Sigmoid colon (tissue), 4 donors: ENCODE measurements at regions not wholly inside any gene's neighbourhood (a gene's known extent, or its start where the extent isn't known, plus 50 kb on each side); places are given as distances from the start of the nearest gene placed in this dataset.

ENCODE experiments used
- EP300 ChIP-seq, 4 donors: sonication (generic); formaldehyde crosslinking; IDR thresholded peaks; one replicate each; pipeline ENCODE4 v1.6.1; 2017; ENCODE audit warnings: antibody characterized with exemption in 4 of 4
- POLR2A ChIP-seq, 2 donors: fragments of 450-650 bp; IDR thresholded peaks; one replicate each; pipeline ENCODE4 v1.6.1; 2016; ENCODE audit warnings: antibody characterized with exemption in 2 of 2, mild to moderate bottlenecking in 2 of 2, moderate library complexity in 2 of 2
- POLR2AphosphoS5 ChIP-seq, 4 donors: sonication (generic); formaldehyde crosslinking; IDR thresholded peaks; one replicate each; pipeline ENCODE4 v1.6.1; 2017; ENCODE audit warnings: antibody characterized with exemption in 4 of 4
- TF ChIP-seq, protein P1 (sequence below), 4 experiments: fragments of 450-650 bp in 3 of 4; fragments of 200-600 bp in 1 of 4; IDR thresholded peaks; one replicate each; pipeline ENCODE4 v1.5.1; 2016 to 2019; ENCODE audit warnings: antibody characterized with exemption in 4 of 4, mild to moderate bottlenecking in 3 of 4, moderate library complexity in 2 of 4

DNA sequence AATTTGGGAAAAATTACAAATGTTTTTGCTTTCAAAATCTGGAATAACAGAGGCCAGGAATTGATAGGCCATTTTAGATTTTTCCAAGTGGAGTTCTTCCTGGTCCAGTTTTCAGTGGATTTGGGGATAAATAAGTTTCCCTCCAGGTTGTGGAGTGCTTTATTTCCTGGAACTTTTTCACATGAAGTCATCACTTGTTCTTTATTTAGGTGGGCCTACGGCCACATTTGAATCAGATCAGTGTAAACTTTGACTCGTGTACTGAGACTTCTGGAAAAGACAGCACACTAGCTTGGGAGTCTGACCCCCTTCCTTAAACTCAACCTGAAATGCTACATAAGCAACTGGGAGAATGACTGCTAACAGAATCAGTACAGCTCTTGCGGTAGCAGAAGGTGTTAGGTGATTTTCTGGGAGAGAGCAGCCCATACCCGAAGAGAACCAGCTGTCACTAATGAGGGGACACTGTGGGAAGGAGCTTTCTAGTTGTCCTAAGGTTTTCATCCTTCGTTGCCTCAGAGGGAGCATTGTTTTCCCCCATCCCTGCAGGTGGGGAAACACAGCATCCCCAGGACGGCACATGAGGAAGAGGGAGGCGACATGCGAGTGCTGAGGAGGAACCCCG lies 235.2 kb upstream of the FAT1 start:
- TF ChIP-seq, protein P1, sequence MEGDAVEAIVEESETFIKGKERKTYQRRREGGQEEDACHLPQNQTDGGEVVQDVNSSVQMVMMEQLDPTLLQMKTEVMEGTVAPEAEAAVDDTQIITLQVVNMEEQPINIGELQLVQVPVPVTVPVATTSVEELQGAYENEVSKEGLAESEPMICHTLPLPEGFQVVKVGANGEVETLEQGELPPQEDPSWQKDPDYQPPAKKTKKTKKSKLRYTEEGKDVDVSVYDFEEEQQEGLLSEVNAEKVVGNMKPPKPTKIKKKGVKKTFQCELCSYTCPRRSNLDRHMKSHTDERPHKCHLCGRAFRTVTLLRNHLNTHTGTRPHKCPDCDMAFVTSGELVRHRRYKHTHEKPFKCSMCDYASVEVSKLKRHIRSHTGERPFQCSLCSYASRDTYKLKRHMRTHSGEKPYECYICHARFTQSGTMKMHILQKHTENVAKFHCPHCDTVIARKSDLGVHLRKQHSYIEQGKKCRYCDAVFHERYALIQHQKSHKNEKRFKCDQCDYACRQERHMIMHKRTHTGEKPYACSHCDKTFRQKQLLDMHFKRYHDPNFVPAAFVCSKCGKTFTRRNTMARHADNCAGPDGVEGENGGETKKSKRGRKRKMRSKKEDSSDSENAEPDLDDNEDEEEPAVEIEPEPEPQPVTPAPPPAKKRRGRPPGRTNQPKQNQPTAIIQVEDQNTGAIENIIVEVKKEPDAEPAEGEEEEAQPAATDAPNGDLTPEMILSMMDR (IDR thresholded peaks at IDR 0.05), result no peak
- TF ChIP-seq POLR2A (IDR thresholded peaks at IDR 0.05) (no peak), EP300 (IDR thresholded peaks at IDR 0.05) (no peak), POLR2AphosphoS5 (IDR thresholded peaks at IDR 0.05) (no peak)
